NCI-H345 treated with DMSO at 0.1 percent for 48 hours (cell line): ENCODE measurements at regions not wholly inside any gene's neighbourhood (a gene's known extent, or its start where the extent isn't known, plus 50 kb on each side); places are given as distances from the start of the nearest gene placed in this dataset.
"Not testable (repeated sequence)": the region's sequence is repeated elsewhere in the genome, so short reads cannot be mapped to it uniquely, and the experiment has no call there.

Source experiments
- DNase-seq: peaks from one replicate; lab custom pipeline; 2025; ENCODE audit not compliant: unreplicated experiment; lab: John Stamatoyannopoulos, UW

DNA sequence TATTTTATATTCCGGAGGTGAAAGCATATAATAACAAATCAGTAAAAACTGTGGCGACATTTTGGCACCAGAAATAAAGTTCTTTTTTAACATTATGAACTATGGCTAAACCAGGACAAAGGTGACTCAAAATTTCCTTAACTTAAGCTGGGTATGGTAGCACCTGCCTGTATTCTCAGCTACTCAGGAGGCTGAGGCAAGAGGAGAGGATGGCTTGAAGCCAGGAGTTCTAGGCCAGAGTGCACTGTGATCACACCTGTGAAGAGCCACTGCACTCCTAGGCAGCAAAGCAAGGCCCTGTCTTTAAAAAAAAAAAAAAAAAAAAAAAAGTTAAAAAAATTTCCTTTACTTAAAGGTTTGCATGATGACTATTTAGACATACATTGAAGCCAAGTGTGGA is 63.0 kb upstream of the KIF2A start:
- DNase-seq = not testable (repeated sequence)

DNA sequence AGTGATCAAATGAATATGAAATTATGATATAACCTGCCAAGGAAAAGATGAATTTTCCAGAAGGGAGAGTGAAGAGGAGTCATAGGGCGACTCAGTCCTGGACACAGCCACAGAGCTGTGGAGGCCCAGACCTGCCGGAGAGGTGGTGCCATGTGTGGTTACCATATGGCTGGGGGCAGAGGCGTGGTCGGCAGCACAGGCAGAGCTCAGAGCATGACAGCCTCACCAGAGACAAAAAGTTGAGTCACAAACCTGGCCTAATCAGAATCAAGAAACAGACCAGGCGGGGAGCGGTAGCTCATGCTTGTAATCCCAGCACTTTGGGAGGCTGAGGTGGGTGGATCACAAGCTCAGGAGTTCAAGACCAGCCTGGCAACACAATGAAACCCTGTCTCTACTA is 57.8 kb upstream of the KIF2A start:
- not testable (repeated sequence) for DNase-seq

DNA sequence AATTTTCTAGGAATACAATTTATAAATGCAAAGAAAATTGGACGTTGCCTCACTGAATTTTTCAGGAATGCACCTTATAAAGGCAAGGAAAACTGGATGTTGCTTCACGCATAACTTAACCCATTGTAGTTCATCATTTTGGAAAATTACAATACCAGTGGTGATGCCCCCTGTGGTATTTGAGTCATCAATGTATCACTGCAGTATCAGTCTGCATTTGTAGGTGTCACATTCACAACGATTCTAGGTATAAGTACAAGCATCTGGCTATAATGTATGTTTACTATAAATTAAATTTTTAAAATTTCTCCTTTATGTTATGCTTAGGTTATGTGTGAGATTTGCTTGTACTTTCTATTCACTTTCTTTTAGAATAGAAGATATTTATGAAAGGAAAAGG is 55.9 kb upstream of the KIF2A start:
- DNase-seq = not testable (repeated sequence)

DNA sequence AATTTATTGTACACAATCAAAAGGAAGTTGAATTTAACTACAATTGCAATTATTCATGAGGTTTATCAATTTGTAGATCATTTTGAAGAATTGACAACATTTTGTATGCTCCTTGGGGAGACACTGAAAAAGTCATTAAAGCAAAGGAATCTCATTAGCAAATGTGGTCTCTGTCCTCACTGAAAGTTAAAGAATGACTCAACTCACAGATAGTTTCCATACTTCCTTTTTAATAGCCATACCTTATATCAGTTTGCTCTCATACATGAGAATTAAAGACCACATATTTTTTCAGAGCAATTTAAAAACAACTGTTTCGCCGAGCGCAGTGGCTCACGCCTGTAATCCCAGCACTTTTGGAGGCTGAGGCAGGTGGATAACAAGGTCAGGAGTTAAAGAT is 55.1 kb upstream of the KIF2A start:
- DNase-seq = not testable (repeated sequence)

DNA sequence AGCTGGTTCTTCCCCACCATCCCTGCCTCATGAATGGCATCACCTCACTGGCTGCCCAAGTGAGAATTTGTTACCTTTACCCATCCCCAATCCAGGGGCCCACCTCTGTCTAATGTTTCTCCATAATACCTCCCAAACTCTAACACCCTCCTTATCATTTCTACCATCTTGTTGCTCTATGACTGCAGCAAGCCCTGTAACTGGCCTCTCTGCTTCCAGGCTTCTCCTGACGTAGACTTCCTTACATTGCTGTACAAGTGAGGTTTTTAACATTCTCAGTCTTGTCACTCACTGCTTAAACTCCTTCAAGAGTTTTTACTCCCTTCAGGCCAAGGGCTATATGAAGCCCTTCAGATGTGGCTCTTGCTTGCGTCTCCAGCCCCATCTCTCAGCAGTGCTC is 53.5 kb upstream of the KIF2A start:
- not testable (repeated sequence) for DNase-seq

DNA sequence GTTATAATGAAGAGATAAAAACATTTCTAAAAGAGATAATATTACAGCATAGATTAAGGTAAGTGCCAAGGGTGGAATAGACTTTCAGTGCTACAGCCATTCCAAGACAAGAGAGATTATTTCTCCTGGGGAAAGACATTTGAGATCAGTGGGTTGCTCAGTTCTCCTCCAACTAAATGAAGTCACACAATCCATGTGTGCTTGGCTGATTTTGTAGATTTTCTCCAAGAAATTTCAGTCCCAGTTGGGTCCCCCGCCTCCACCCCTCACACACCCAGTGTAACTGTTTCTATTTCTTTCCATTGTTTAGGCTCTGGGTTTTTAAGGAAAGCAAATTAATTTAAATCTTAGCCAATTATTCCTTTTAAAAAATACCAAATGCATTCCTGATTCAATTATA is 50.5 kb upstream of the KIF2A start:
- not testable (repeated sequence) for DNase-seq

DNA sequence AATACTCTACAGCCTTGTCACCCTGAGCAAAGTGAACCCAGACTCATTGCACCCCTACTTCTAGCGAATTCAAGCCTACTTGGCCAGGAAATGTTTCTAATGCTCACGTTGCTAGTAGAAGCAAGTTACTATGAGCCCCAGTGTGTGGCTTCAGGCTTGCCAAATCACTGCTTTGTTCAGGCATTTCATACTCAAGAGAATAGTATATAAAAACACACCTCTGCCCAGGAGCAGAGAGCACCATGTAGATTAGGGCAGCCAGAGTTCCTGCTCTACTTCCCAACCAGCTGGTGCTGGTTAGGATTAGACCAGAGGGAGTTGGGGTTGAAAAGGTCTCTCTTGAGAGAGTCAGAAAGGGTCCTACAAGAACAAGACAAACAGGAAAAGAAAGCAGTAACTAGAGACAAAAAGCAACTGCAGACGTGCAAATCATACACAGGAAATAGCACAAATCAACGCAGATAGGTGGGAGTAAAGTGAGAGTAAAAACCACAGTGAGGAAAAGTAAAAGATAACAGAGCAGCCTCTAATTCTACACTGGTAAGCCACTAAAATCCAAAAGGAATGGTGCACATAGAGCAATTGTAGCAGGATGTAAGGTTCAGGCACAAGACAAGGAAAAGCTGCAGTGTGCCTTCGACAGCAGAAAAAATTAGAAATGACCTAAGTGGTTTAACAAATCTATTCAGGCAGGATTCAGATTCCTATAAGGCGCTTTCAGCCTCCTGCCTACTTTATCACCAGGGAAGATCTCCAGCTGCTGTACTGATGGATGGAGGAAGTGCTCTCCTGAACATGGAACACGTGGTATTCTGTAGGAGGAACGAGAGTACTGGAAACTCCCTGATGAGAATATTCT is 49.6 kb upstream of the KIF2A start:
- DNase-seq = no peak
